RWPE2 (cell line): ENCODE measurements at regions not wholly inside any gene's neighbourhood (a gene's known extent, or its start where the extent isn't known, plus 50 kb on each side); places are given as distances from the start of the nearest gene placed in this dataset.

Experiments used
- ATAC-seq: fragments of 200-7000 bp; cut with Tn5 transposase; 3 replicates; pipeline ENCODE4 v1.9.1; 2021; ENCODE audit warnings: low read depth
- DNase-seq: peaks from one replicate; pipeline ENCODE4 v3.0.0-alpha.2; 2020; ENCODE audit warnings: low spot score
- H3K27ac ChIP-seq: fragments of 450-650 bp; 2 replicates; pipeline ENCODE4 v1.5.1; 2017; ENCODE audit warnings: mild to moderate bottlenecking; ENCODE audit not compliant: poor library complexity, severe bottlenecking
- H3K27me3 ChIP-seq: fragments of 250-450 bp; sonication (Bioruptor Pico); 2 replicates; pipeline ENCODE4 v1.5.1; 2021; ENCODE audit warnings: mild to moderate bottlenecking, moderate library complexity; ENCODE audit not compliant: insufficient read depth, poor library complexity, severe bottlenecking
- H3K36me3 ChIP-seq: fragments of 250-450 bp; sonication (Bioruptor Pico); 2 replicates; pipeline ENCODE4 v1.5.1; 2020; ENCODE audit warnings: low read depth, mild to moderate bottlenecking, moderate library complexity
- H3K4me1 ChIP-seq: fragments of 250-450 bp; sonication (Bioruptor Pico); 2 replicates; pipeline ENCODE4 v1.5.1; 2021; ENCODE audit warnings: mild to moderate bottlenecking, moderate library complexity; ENCODE audit not compliant: insufficient read depth, poor library complexity, severe bottlenecking
- H3K4me3 ChIP-seq: fragments of 250-450 bp; sonication (Bioruptor Pico); 2 replicates; pipeline ENCODE4 v1.5.1; 2021; ENCODE audit warnings: mild to moderate bottlenecking, moderate library complexity; ENCODE audit not compliant: severe bottlenecking
- H3K9me3 ChIP-seq: fragments of 250-450 bp; sonication (Bioruptor Pico); 2 replicates; pipeline ENCODE4 v1.5.1; 2021; ENCODE audit warnings: mild to moderate bottlenecking, moderate library complexity; ENCODE audit not compliant: severe bottlenecking
- TF ChIP-seq, protein P1 (sequence below): fragments of 450-650 bp; IDR thresholded peaks from one replicate; pipeline ENCODE4 v1.5.1; 2017; ENCODE audit warnings: mild to moderate bottlenecking, moderate library complexity; ENCODE audit not compliant: poor library complexity, severe bottlenecking

DNA sequence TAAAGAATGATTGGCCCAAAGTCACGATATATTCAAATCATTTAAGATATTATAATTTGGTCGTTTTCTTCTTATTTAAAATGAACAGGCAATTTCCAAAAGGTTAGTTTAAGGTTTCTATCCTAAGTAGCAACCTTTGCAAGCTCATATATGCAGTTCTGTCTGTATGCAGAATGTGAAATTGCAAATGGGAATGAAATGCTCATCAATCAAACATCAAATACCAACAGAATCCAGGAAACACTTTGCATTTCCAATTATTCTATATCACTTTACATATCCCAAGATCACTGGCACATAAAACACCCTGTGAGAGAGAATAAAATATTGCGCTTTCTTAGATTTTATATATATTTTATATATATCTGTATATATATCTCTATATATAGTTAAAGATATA is 237.3 kb downstream of the NRIP1 start:
- no peak overlapping the region for H3K4me3 ChIP-seq
- H3K27me3 ChIP-seq, result no peaks in the 10 kb centered on the region
- no peaks in the 10 kb centered on the region for H3K9me3 ChIP-seq
- DNase-seq, result no peak
- TF ChIP-seq, protein P1, sequence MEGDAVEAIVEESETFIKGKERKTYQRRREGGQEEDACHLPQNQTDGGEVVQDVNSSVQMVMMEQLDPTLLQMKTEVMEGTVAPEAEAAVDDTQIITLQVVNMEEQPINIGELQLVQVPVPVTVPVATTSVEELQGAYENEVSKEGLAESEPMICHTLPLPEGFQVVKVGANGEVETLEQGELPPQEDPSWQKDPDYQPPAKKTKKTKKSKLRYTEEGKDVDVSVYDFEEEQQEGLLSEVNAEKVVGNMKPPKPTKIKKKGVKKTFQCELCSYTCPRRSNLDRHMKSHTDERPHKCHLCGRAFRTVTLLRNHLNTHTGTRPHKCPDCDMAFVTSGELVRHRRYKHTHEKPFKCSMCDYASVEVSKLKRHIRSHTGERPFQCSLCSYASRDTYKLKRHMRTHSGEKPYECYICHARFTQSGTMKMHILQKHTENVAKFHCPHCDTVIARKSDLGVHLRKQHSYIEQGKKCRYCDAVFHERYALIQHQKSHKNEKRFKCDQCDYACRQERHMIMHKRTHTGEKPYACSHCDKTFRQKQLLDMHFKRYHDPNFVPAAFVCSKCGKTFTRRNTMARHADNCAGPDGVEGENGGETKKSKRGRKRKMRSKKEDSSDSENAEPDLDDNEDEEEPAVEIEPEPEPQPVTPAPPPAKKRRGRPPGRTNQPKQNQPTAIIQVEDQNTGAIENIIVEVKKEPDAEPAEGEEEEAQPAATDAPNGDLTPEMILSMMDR, result no peak
- no peak overlapping the region for H3K27ac ChIP-seq
- no peaks in the 10 kb centered on the region for H3K36me3 ChIP-seq
- no peaks in the 10 kb centered on the region for H3K4me1 ChIP-seq
- no peak for ATAC-seq

DNA sequence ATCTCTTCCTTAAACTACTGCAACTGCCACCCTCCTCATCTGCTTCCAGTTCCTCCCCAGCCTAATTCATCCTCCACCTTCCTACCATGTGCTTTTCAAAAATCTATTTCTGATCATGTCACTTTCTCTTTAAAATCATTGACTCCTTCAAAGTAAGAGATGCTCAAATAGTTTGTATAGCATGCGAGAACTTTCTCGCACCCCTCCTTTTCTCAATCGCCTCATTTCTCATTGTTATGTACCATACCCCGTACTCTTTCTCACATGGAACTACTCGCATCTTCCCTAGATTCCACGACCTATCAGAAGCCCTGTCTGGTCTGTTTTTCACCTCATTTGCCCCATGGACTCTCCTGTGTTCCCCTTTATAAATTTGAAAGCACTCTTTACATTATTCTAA is 238.2 kb downstream of the NRIP1 start:
- ATAC-seq (no peak), DNase-seq (no peak)
- Histone ChIP-seq H3K4me1 (no peaks in the 10 kb centered on the region), H3K27ac (no peak overlapping the region), H3K4me3 (no peak overlapping the region), H3K36me3 (no peaks in the 10 kb centered on the region), H3K27me3 (no peaks in the 10 kb centered on the region), H3K9me3 (no peaks in the 10 kb centered on the region)
- TF ChIP-seq, protein P1, result no peak

DNA sequence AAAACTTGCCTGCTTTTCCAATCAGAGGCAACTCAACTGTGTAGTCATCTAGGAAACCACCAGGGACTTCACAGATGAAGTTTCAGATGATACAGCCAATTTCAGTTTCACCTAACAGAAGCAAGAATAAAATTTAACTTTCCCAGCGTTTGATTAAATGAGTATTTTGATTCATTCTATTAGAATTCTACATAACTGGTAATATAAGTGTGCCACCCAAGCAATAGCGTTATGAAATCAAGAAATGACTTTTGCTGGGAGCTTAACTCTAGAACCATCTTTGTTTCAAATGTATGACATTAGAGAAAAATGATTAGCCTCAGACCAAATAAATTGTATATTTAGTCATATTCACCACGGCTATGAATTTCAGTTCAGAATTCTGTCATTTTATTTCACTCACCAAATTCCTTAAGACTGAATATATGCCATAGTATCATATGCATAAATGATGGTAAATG is 239.3 kb downstream of the NRIP1 start:
- Histone ChIP-seq H3K27ac (no peak overlapping the region), H3K4me1 (no peaks in the 10 kb centered on the region), H3K27me3 (no peaks in the 10 kb centered on the region), H3K9me3 (no peaks in the 10 kb centered on the region), H3K36me3 (no peaks in the 10 kb centered on the region), H3K4me3 (no peak overlapping the region)
- ATAC-seq (no peak), DNase-seq (no peak)
- TF ChIP-seq, protein P1, result no peak

DNA sequence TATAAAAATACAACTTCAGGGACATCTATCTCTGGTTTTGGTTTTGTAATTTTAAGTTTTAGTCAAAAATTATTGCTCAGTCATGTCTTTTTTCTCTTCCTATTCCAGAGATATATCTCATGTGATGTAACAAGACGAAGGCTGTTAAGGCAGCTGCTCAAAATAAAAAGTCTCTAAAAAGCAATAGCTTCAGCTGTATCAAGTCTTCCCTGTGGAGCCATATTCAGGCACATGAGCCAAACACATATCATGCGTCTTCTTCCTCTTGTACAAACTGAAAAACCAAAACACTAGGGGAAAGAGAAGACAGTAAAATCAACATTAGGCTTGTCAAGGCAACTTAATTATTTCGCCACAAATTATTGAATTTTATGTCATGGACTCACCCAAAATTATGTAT is 240.7 kb downstream of the NRIP1 start:
- Histone ChIP-seq H3K4me3 (no peak overlapping the region), H3K27me3 (no peaks in the 10 kb centered on the region), H3K27ac (no peak overlapping the region), H3K36me3 (no peaks in the 10 kb centered on the region), H3K4me1 (no peaks in the 10 kb centered on the region), H3K9me3 (no peaks in the 10 kb centered on the region)
- DNase-seq (no peak), ATAC-seq (no peak)
- TF ChIP-seq, protein P1, result no peak

DNA sequence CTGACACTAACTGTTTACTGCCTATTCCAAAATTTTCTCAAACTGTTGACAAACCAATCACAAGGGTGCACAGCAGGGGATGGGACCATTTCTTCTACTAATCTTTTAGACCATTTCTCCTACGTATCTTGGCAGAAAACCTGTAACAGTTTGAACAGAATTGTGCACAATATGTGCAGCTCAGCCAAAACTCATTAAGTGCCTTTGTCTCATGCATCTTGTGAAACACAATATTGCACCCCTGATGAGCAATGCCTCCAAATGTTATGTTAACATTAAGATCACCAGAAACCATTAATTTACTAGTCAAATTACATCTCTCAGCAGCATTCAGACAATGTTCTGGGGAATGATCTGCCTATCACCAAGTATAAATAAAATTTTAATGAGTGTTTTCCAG is 247.5 kb downstream of the NRIP1 start:
- no peak overlapping the region for H3K4me3 ChIP-seq
- no peaks in the 10 kb centered on the region for H3K4me1 ChIP-seq
- TF ChIP-seq, protein P1, result no peak
- no peaks in the 10 kb centered on the region for H3K36me3 ChIP-seq
- DNase-seq (no peak), ATAC-seq (no peak)
- H3K27ac ChIP-seq, result no peak overlapping the region
- no peaks in the 10 kb centered on the region for H3K9me3 ChIP-seq
- no peaks in the 10 kb centered on the region for H3K27me3 ChIP-seq
